CD14-positive monocyte (primary cell): ENCODE measurements at regions not wholly inside any gene's neighbourhood (a gene's known extent, or its start where the extent isn't known, plus 50 kb on each side); places are given as distances from the start of the nearest gene placed in this dataset.
"Not testable (repeated sequence)": the region's sequence is repeated elsewhere in the genome, so short reads cannot be mapped to it uniquely, and the experiment has no call there.

Source experiments
- DNase-seq, 3 donors: peaks; one replicate each; pipeline ENCODE4 v3.0.0-alpha.2; 2011 to 2022
- H2AFZ ChIP-seq: 2 replicates; pipeline ENCODE4 v1.6.0; 2012; ENCODE audit warnings: mild to moderate bottlenecking, low read depth, low read length, inconsistent platforms; ENCODE audit not compliant: insufficient read depth, poor library complexity, severe bottlenecking
- H3K27ac ChIP-seq, 2 donors: 1 replicate in 1 of 2; 2 replicates in 1 of 2; pipeline ENCODE4 v1.5.1; 2012 to 2013; ENCODE audit warnings: low read length in 2 of 2, control low read depth in 1 of 2, inconsistent platforms in 1 of 2, low read depth in 1 of 2, mild to moderate bottlenecking in 1 of 2
- H3K27me3 ChIP-seq, 2 donors: one replicate each; pipeline versions ENCODE4 v1.6.0 to v1.6.1; 2011 to 2013; ENCODE audit warnings: low read length in 2 of 2; ENCODE audit not compliant: control insufficient read depth in 2 of 2, insufficient read depth in 2 of 2
- H3K36me3 ChIP-seq, 2 donors: replicated peaks in 1 of 2; 1 replicate in 1 of 2; 2 replicates in 1 of 2; pipeline versions ENCODE4 v1.5.1 to v1.6.1; 2012 to 2013; ENCODE audit warnings: low read length in 2 of 2, control low read depth in 1 of 2, inconsistent platforms in 1 of 2, mild to moderate bottlenecking in 1 of 2; ENCODE audit not compliant: insufficient read depth in 2 of 2, control insufficient read depth in 1 of 2
- H3K4me1 ChIP-seq, 2 donors: 1 replicate in 1 of 2; 2 replicates in 1 of 2; pipeline versions ENCODE4 v1.5.1 to v1.6.1; 2012 to 2013; ENCODE audit warnings: low read length in 2 of 2, control low read depth in 1 of 2, inconsistent platforms in 1 of 2, mild to moderate bottlenecking in 1 of 2, moderate library complexity in 1 of 2; ENCODE audit not compliant: insufficient read depth in 2 of 2, control insufficient read depth in 1 of 2
- H3K4me2 ChIP-seq: replicated peaks from 2 replicates; pipeline ENCODE3; 2012; ENCODE audit warnings: low read length, moderate library complexity, mild to moderate bottlenecking; ENCODE audit not compliant: poor library complexity, severe bottlenecking; ENCODE audit errors: extremely low read depth
- H3K4me3 ChIP-seq, 3 experiments: fragments of 200-600 bp in 1 of 3; sonication (generic) in 1 of 3; replicated peaks in 1 of 3; 1 replicate in 2 of 3; 2 replicates in 1 of 3; pipeline ENCODE4 v1.5.1; 2011 to 2013; ENCODE audit warnings: low read length in 3 of 3, mild to moderate bottlenecking in 3 of 3, control low read depth in 2 of 3, low read depth in 2 of 3, inconsistent platforms in 1 of 3, moderate library complexity in 1 of 3
- H3K79me2 ChIP-seq: 2 replicates; pipeline ENCODE4 v1.6.0; 2012; ENCODE audit warnings: mild to moderate bottlenecking, control low read depth, inconsistent platforms, low read length, moderate library complexity; ENCODE audit not compliant: insufficient read depth
- H3K9ac ChIP-seq: 2 replicates; pipeline ENCODE4 v1.6.0; 2017; ENCODE audit warnings: low read length, mild to moderate bottlenecking; ENCODE audit not compliant: insufficient read depth, poor library complexity, severe bottlenecking
- H3K9me3 ChIP-seq, 2 donors: replicated peaks in 1 of 2; 1 replicate in 1 of 2; 2 replicates in 1 of 2; pipeline versions ENCODE4 v1.5.1 to v1.6.1; 2012 to 2013; ENCODE audit warnings: low read length in 2 of 2, control low read depth in 1 of 2; ENCODE audit not compliant: control insufficient read depth in 1 of 2, insufficient read depth in 1 of 2
- H4K20me1 ChIP-seq: 2 replicates; pipeline ENCODE4 v1.6.0; 2012; ENCODE audit warnings: mild to moderate bottlenecking, low read length, control low read depth, moderate library complexity; ENCODE audit not compliant: insufficient read depth
- H3K27ac Mint-ChIP-seq, 7 donors: one replicate each; pipeline ENCODE4 v1.8.0; 2020; ENCODE audit warnings: mild to moderate bottlenecking in 7 of 7, mixed read lengths in 7 of 7, moderate library complexity in 6 of 7, inconsistent platforms in 2 of 7
- H3K27me3 Mint-ChIP-seq, 3 donors: one replicate each; pipeline ENCODE4 v1.8.0; 2021 to 2022; ENCODE audit warnings: low read depth in 3 of 3, mild to moderate bottlenecking in 3 of 3, mixed read lengths in 3 of 3, moderate library complexity in 3 of 3, inconsistent platforms in 1 of 3
- H3K36me3 Mint-ChIP-seq, 2 donors: one replicate each; pipeline ENCODE4 v1.8.0; 2020; ENCODE audit warnings: mixed read lengths in 2 of 2, inconsistent platforms in 1 of 2, mild to moderate bottlenecking in 1 of 2
- H3K4me1 Mint-ChIP-seq: one replicate; pipeline ENCODE4 v1.8.0; 2020; ENCODE audit warnings: mild to moderate bottlenecking, mixed read lengths
- H3K4me3 Mint-ChIP-seq, 2 donors: one replicate each; pipeline ENCODE4 v1.8.0; 2020; ENCODE audit warnings: mild to moderate bottlenecking in 2 of 2, mixed read lengths in 2 of 2, moderate library complexity in 1 of 2
- H3K9me3 Mint-ChIP-seq, 7 donors: one replicate each; pipeline ENCODE4 v1.8.0; 2020 to 2022; ENCODE audit warnings: mixed read lengths in 7 of 7, mild to moderate bottlenecking in 6 of 7, moderate library complexity in 6 of 7, inconsistent platforms in 2 of 7
- WGBS: methylation state at CpG from one replicate; pipeline ENCODE4 v1.1.5; 2013; ENCODE audit warnings: missing lambda C conversion rate; ENCODE audit not compliant: insufficient coverage; 5-methylcytosine and 5-hydroxymethylcytosine counted together
- intact Hi-C, 2 donors: fragments of 100-400 bp; cut with micrococcal nuclease; formaldehyde crosslinking; loops; one replicate each; pipeline versions ENCODE4 v1.15.0 to v1.15.1; 2023
- TF ChIP-seq, protein P1 (sequence below): fragments of 200-600 bp; IDR thresholded peaks from one replicate; pipeline ENCODE4 v1.8.0; 2022; ENCODE audit warnings: antibody characterized with exemption, mild to moderate bottlenecking

DNA sequence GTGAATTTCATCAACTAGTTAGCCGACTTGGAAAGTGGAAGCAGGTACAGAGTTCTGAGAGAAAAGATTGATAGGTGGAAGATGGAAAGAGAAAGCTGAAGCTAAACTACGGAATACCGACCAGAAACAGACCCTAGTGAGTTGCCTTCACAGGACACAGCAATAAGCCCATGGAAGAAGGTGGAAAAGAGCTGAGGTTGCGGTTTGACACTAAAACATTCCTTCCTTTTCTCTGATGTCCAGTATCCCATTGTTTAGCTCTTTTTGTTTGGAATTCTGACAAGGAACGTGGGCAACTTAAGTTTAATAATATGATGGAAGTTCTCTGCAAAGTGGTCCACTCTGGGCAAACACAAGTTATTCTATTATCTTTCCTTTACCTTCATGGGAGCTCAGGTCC, 110.1 kb upstream of the ADTRP start:
- H3K36me3 Mint-ChIP-seq, result no peaks in the 10 kb centered on the region
- no peak overlapping the region for H3K27ac Mint-ChIP-seq

DNA sequence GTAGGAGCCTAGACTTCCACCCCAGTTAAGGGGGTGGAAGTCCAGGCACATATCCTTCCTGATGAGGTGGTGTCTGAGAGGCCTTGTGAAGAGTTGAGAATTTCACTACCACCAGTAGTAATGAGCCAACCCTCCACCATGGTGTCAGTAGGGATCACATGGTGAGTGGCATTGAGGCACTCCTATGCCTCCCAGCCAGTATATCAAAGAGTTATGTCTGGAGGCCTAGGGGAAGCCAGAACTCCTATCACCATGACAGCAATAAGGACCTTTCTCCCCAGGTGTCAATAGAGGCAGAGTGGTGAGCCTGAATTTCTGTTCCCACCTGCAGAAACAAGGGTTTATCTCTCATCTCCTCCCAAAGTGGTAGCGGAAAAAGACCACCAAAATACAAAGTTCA, 106.6 kb upstream of the ADTRP start:
- WGBS, result no CpG with 5 or more reads among the region's 1 CpG
- Mint-ChIP-seq H3K36me3 (no peaks in the 10 kb centered on the region), H3K4me3 (no peak overlapping the region), H3K9me3 (peaks cover 4 to 19% (median 10%) of the 10 kb centered on the region in 7 donors), H3K27ac (no peak overlapping the region), H3K27me3 (no peaks in the 10 kb centered on the region), H3K4me1 (no peaks in the 10 kb centered on the region)
- TF ChIP-seq, protein P1, sequence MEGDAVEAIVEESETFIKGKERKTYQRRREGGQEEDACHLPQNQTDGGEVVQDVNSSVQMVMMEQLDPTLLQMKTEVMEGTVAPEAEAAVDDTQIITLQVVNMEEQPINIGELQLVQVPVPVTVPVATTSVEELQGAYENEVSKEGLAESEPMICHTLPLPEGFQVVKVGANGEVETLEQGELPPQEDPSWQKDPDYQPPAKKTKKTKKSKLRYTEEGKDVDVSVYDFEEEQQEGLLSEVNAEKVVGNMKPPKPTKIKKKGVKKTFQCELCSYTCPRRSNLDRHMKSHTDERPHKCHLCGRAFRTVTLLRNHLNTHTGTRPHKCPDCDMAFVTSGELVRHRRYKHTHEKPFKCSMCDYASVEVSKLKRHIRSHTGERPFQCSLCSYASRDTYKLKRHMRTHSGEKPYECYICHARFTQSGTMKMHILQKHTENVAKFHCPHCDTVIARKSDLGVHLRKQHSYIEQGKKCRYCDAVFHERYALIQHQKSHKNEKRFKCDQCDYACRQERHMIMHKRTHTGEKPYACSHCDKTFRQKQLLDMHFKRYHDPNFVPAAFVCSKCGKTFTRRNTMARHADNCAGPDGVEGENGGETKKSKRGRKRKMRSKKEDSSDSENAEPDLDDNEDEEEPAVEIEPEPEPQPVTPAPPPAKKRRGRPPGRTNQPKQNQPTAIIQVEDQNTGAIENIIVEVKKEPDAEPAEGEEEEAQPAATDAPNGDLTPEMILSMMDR, result no peak
- DNase-seq, result no peak
- H3K9me3 ChIP-seq, result peaks cover 0 to 7% of the 10 kb centered on the region in 2 donors
- no peaks in the 10 kb centered on the region for H3K27me3 ChIP-seq
- H3K4me1 ChIP-seq, result no peaks in the 10 kb centered on the region
- no peak overlapping the region for H2AFZ ChIP-seq
- no peak overlapping the region for H3K27ac ChIP-seq
- H3K79me2 ChIP-seq, result no peaks in the 10 kb centered on the region
- H4K20me1 ChIP-seq, result no peaks in the 10 kb centered on the region
- no peaks in the 10 kb centered on the region for H3K36me3 ChIP-seq
- H3K4me3 ChIP-seq, result no peak overlapping the region
- no peak overlapping the region for H3K4me2 ChIP-seq
- intact Hi-C loops, result no loop called here
- H3K9ac ChIP-seq, result no peak overlapping the region

More for the DNA sequence above, 110.1 kb upstream of the ADTRP start:
- TF ChIP-seq, protein P1, result no peak
- H3K9ac ChIP-seq, result no peak overlapping the region
- DNase-seq, result no peak
- Mint-ChIP-seq H3K9me3 (peaks cover 0 to 3% (median 0%) of the 10 kb centered on the region in 7 donors), H3K4me1 (no peaks in the 10 kb centered on the region), H3K27me3 (no peaks in the 10 kb centered on the region), H3K4me3 (no peak overlapping the region)
- no peak overlapping the region for H3K4me2 ChIP-seq
- no peaks in the 10 kb centered on the region for H3K4me1 ChIP-seq
- no peaks in the 10 kb centered on the region for H3K36me3 ChIP-seq
- H3K4me3 ChIP-seq, result no peak overlapping the region
- H3K9me3 ChIP-seq, result no peaks in the 10 kb centered on the region
- WGBS, result 100% methylated on average over 3 of the region's 5 CpGs
- H3K27ac ChIP-seq, result no peak overlapping the region
- no peaks in the 10 kb centered on the region for H3K27me3 ChIP-seq
- H3K79me2 ChIP-seq, result no peaks in the 10 kb centered on the region
- intact Hi-C loops, result no loop called here
- H2AFZ ChIP-seq, result no peak overlapping the region
- no peaks in the 10 kb centered on the region for H4K20me1 ChIP-seq

DNA sequence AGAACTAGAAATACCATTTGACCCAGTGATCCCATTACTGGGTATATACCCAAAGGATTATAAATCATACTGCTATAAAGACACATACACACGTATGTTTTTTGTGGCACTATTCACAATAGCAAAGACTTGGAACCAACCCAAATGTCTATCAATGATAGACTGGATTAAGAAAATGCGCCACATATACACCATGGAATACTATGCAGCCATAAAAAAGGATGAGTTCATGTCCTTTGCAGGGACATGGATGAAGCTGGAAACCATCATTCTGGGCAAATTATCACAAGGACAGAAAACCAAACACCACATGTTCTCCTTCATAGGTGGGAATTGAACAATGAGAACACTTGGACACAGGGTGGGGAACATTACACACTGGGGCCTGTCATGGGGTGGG, 104.9 kb upstream of the ADTRP start:
- H3K9me3 ChIP-seq, H3K27ac ChIP-seq, H3K4me1 ChIP-seq, H3K27ac Mint-ChIP-seq, H3K27me3 ChIP-seq, H3K9ac ChIP-seq, H3K36me3 ChIP-seq, H3K4me3 Mint-ChIP-seq, H3K27me3 Mint-ChIP-seq, H3K36me3 Mint-ChIP-seq, H2AFZ ChIP-seq, H3K79me2 ChIP-seq, H3K4me3 ChIP-seq, H3K4me2 ChIP-seq, H4K20me1 ChIP-seq, intact Hi-C loops, DNase-seq, H3K4me1 Mint-ChIP-seq: not testable (repeated sequence)
- peaks cover 6 to 21% (median 12%) of the 10 kb centered on the region in 7 donors for H3K9me3 Mint-ChIP-seq
- WGBS, result no CpG with 5 or more reads among the region's 2 CpGs
